ENCODE measurements at regions not wholly inside any gene's neighbourhood (a gene's known extent, or its start where the extent isn't known, plus 50 kb on each side); places are given as distances from the start of the nearest gene placed in this dataset.
A peak's percentile ranks its signal among the peaks of the same experiment; 100 is the strongest.
"Not testable (repeated sequence)": the region's sequence is repeated elsewhere in the genome, so short reads cannot be mapped to it uniquely, and the experiment has no call there.

GRCh38 chr14:106006043-106006442, 479.7 kb downstream of the TMEM121 start:
- DNase-seq (ENCODE audit: low spot score) = not testable (repeated sequence)

- DNase-seq (ENCODE audit: low spot score) = not testable (repeated sequence)
Measured at GRCh38 chr14:106006716-106007115, 480.3 kb downstream of the TMEM121 start.

GRCh38 chr14:106010783-106011182, 484.4 kb downstream of the TMEM121 start:
- no peak for DNase-seq (ENCODE audit: low spot score)

GRCh38 chr14:106011631-106012360, 485.4 kb downstream of the TMEM121 start:
- DNase-seq (ENCODE audit: low spot score) = peak; percentile 25

- DNase-seq (ENCODE audit: low spot score) = not testable (repeated sequence)
Measured at GRCh38 chr14:106012361-106012725, 486.0 kb downstream of the TMEM121 start.

- DNase-seq (ENCODE audit: low spot score) = no peak
Measured at GRCh38 chr14:106013879-106014376, 487.5 kb downstream of the TMEM121 start.

GRCh38 chr14:106017952-106018351, 491.6 kb downstream of the TMEM121 start:
- not testable (repeated sequence) for DNase-seq (ENCODE audit: low spot score)

- no peak for DNase-seq (ENCODE audit: low spot score)
Measured at GRCh38 chr14:106021832-106022231, 495.4 kb downstream of the TMEM121 start.

GRCh38 chr14:106022648-106023047, 496.3 kb downstream of the TMEM121 start:
- not testable (repeated sequence) for DNase-seq (ENCODE audit: low spot score)

- no peak for DNase-seq (ENCODE audit: low spot score)
Measured at GRCh38 chr14:106023411-106023810, 497.0 kb downstream of the TMEM121 start.

GRCh38 chr14:106024983-106025604, 498.7 kb downstream of the TMEM121 start:
- no peak for DNase-seq (ENCODE audit: low spot score)

GRCh38 chr14:106026026-106026425, 499.6 kb downstream of the TMEM121 start:
- no peak for DNase-seq (ENCODE audit: low spot score)

GRCh38 chr14:106027759-106028158, 501.4 kb downstream of the TMEM121 start:
- DNase-seq (ENCODE audit: low spot score) = not testable (repeated sequence)

GRCh38 chr14:106029959-106030358, 503.6 kb downstream of the TMEM121 start:
- no peak for DNase-seq (ENCODE audit: low spot score)

- no peak for DNase-seq (ENCODE audit: low spot score)
Measured at GRCh38 chr14:106037380-106037779, 511.0 kb downstream of the TMEM121 start.

GRCh38 chr14:106038263-106038662, 511.9 kb downstream of the TMEM121 start:
- no peak for DNase-seq (ENCODE audit: low spot score)

GRCh38 chr14:106039400-106039799, 513.0 kb downstream of the TMEM121 start:
- DNase-seq (ENCODE audit: low spot score) = no peak

- no peak for DNase-seq (ENCODE audit: low spot score)
Measured at GRCh38 chr14:106044515-106044914, 518.1 kb downstream of the TMEM121 start.

GRCh38 chr14:106044949-106045596, 518.7 kb downstream of the TMEM121 start:
- DNase-seq (ENCODE audit: low spot score) = no peak

- no peak for DNase-seq (ENCODE audit: low spot score)
Measured at GRCh38 chr14:106051796-106052195, 525.4 kb downstream of the TMEM121 start.

- no peak for DNase-seq (ENCODE audit: low spot score)
Measured at GRCh38 chr14:106055289-106055688, 528.9 kb downstream of the TMEM121 start.

GRCh38 chr14:106058342-106058741, 532.0 kb downstream of the TMEM121 start:
- no peak for DNase-seq (ENCODE audit: low spot score)

All from Ammon's horn (tissue), 1 donor.